HepG2 (cell line): ENCODE measurements at regions not wholly inside any gene's neighbourhood (a gene's known extent, or its start where the extent isn't known, plus 50 kb on each side); places are given as distances from the start of the nearest gene placed in this dataset.

Source experiments
- ATAC-seq: fragments of 200-7000 bp; cut with Tn5 transposase; 3 replicates; pipeline ENCODE4 v1.9.1; 2020; ENCODE audit warnings: mild to moderate bottlenecking, moderate library complexity
- BruUV-seq: library from RNA; stranded (reverse); fragments of 400-500 nt; replicated peaks from 2 replicates; lab custom pipeline; 2021; lab: Mats Ljungman, UMichigan
- CTCF ChIA-PET: fragments of 300-600 bp; formaldehyde crosslinking; extraction: SDS; loops from one replicate; lab custom pipeline; 2021; ENCODE audit warnings: low total read pairs, inconsistent platforms, low intra/inter-chr PET ratio; lab: Yijun Ruan, JAX
- POLR2A ChIA-PET: fragments of 350-600 bp; sonication (Branson Sonifier 250); formaldehyde crosslinking; loops from one replicate; lab custom pipeline; 2020; ENCODE audit warnings: antibody characterized with exemption, inconsistent platforms; lab: Yijun Ruan, JAX
- DNase-seq: peaks from one replicate; pipeline ENCODE4 v3.0.0-alpha.2; 2015; ENCODE audit warnings: low spot score
- FAIRE-seq: peaks from 3 replicates; lab custom pipeline; 2011; peaks lifted over from hg19 to GRCh38; lab: Jason Lieb, UNC
- H2AFZ ChIP-seq: one replicate; pipeline ENCODE4 v1.6.1; 2011; ENCODE audit warnings: low read length, inconsistent platforms
- H3K27ac ChIP-seq: fragments of 300-600 bp; 3 replicates; pipeline ENCODE4 v1.8.0; 2011; ENCODE audit warnings: mixed run types, mild to moderate bottlenecking, mixed read lengths, low read length, inconsistent platforms; ENCODE audit not compliant: insufficient read depth; ENCODE audit errors: extremely low read length
- H3K27me3 ChIP-seq, 2 experiments: fragments of 200-600 bp in 1 of 2; 2 replicates in 1 of 2; 3 replicates in 1 of 2; pipeline versions ENCODE4 v1.6.0 to v1.8.0; 2011; ENCODE audit warnings: low read length in 2 of 2, mild to moderate bottlenecking in 2 of 2, moderate library complexity in 2 of 2, inconsistent platforms in 1 of 2; ENCODE audit not compliant: insufficient read depth in 2 of 2, control insufficient read depth in 1 of 2
- H3K36me3 ChIP-seq, 2 experiments: fragments of 200-600 bp in 1 of 2; replicated peaks in 1 of 2; 2 replicates in 1 of 2; 3 replicates in 1 of 2; pipeline versions ENCODE4 v1.5.1 to v1.8.0; 2011; ENCODE audit warnings: low read length in 2 of 2, inconsistent platforms in 1 of 2; ENCODE audit not compliant: insufficient read depth in 2 of 2, control insufficient read depth in 1 of 2
- H3K4me1 ChIP-seq: 2 replicates; pipeline ENCODE4 v1.5.1; 2012; ENCODE audit warnings: low read length, inconsistent platforms; ENCODE audit not compliant: insufficient read depth
- H3K4me2 ChIP-seq: 2 replicates; pipeline ENCODE4 v1.6.0; 2011; ENCODE audit warnings: low read depth, low read length, inconsistent platforms
- H3K4me3 ChIP-seq, 3 experiments: fragments of 200-600 bp in 1 of 3; sonication (generic), shearing (Covaris generic) in 1 of 3; replicated peaks in 1 of 3; 2 replicates each; pipeline ENCODE4 v1.5.1; 2011 to 2016; ENCODE audit warnings: low read length in 3 of 3, inconsistent platforms in 2 of 3, low read depth in 2 of 3, mild to moderate bottlenecking in 2 of 3, control low read depth in 1 of 3, mixed read lengths in 1 of 3; ENCODE audit not compliant: insufficient read depth in 1 of 3
- H3K79me2 ChIP-seq: one replicate; pipeline ENCODE4 v1.6.1; 2011; ENCODE audit warnings: low read length, inconsistent platforms; ENCODE audit not compliant: insufficient read depth
- H3K9ac ChIP-seq: 2 replicates; pipeline ENCODE4 v1.6.0; 2011; ENCODE audit warnings: mild to moderate bottlenecking, low read depth, low read length, inconsistent platforms; ENCODE audit not compliant: insufficient read depth
- H3K9me3 ChIP-seq: 2 replicates; pipeline ENCODE4 v1.5.1; 2012; ENCODE audit warnings: mild to moderate bottlenecking, low read length
- H4K20me1 ChIP-seq: 2 replicates; pipeline ENCODE4 v1.6.0; 2011; ENCODE audit warnings: inconsistent platforms, mild to moderate bottlenecking, low read length, moderate library complexity; ENCODE audit not compliant: insufficient read depth
- FOSL2 ChIP-seq: sonication (generic); formaldehyde crosslinking; IDR thresholded peaks from 2 replicates; pipeline ENCODE4 v1.4.0; 2020; ENCODE audit warnings: missing genetic modification reagents
- HNRNPK ChIP-seq: fragments of 200-400 bp; formaldehyde crosslinking; IDR thresholded peaks from 2 replicates; pipeline ENCODE4 v1.6.1; 2018; ENCODE audit warnings: low read length, low read depth, moderate library complexity, mild to moderate bottlenecking; ENCODE audit not compliant: poor library complexity, severe bottlenecking
- JUN ChIP-seq: sonication (generic); formaldehyde crosslinking; IDR thresholded peaks from 2 replicates; pipeline ENCODE4 v1.4.0; 2020; ENCODE audit warnings: mild to moderate bottlenecking, missing genetic modification reagents
- MED1 ChIP-seq: sonication (generic); formaldehyde crosslinking; IDR thresholded peaks from 2 replicates; pipeline ENCODE4 v1.4.0; 2020; ENCODE audit warnings: missing genetic modification reagents
- SP1 ChIP-seq, 2 experiments: fragments of 450-650 bp in 1 of 2; sonication (generic) in 1 of 2; formaldehyde crosslinking in 1 of 2; IDR thresholded peaks; 2 replicates each; pipeline versions ENCODE4 v1.4.0 to v1.6.1; 2016 to 2020; ENCODE audit warnings: missing genetic modification reagents in 1 of 2
- SP5 ChIP-seq: IDR thresholded peaks from 2 replicates; pipeline ENCODE4 v1.6.1; 2016; ENCODE audit warnings: low read depth, borderline replicate concordance
- TAF1 ChIP-seq: sonication (generic); formaldehyde crosslinking; IDR thresholded peaks from 2 replicates; pipeline ENCODE4 v1.4.0; 2020; ENCODE audit warnings: missing genetic modification reagents
- THAP7 ChIP-seq: sonication (generic); formaldehyde crosslinking; IDR thresholded peaks from 2 replicates; pipeline ENCODE4 v1.8.1; 2023; ENCODE audit warnings: mild to moderate bottlenecking, missing genetic modification reagents
- TOE1 ChIP-seq: sonication (generic); formaldehyde crosslinking; IDR thresholded peaks from 2 replicates; pipeline ENCODE4 v1.4.0; 2020; ENCODE audit warnings: mild to moderate bottlenecking, missing genetic modification reagents
- ZBTB7A ChIP-seq: sonication (generic); formaldehyde crosslinking; IDR thresholded peaks from 2 replicates; pipeline ENCODE4 v1.8.0; 2022; ENCODE audit warnings: mild to moderate bottlenecking, missing genetic modification reagents
- ZNF275 ChIP-seq: sonication (generic); formaldehyde crosslinking; IDR thresholded peaks from 2 replicates; pipeline ENCODE4 v1.8.0; 2022; ENCODE audit warnings: missing genetic modification reagents, mild to moderate bottlenecking, inconsistent platforms, borderline replicate concordance
- ZNF282 ChIP-seq: fragments of 450-650 bp; IDR thresholded peaks from 2 replicates; pipeline ENCODE4 v1.6.1; 2018; ENCODE audit not compliant: partially characterized antibody
- ZNF577 ChIP-seq: sonication (generic); formaldehyde crosslinking; IDR thresholded peaks from 2 replicates; pipeline ENCODE4 v1.4.0; 2020; ENCODE audit warnings: mild to moderate bottlenecking, low read depth, missing genetic modification reagents, borderline replicate concordance
- ZNF747 ChIP-seq: sonication (generic); formaldehyde crosslinking; IDR thresholded peaks from 2 replicates; pipeline ENCODE4 v1.8.1; 2023; ENCODE audit warnings: missing genetic modification reagents, mild to moderate bottlenecking, borderline replicate concordance
- ZNF766 ChIP-seq: sonication (generic); formaldehyde crosslinking; IDR thresholded peaks from 2 replicates; pipeline ENCODE4 v1.5.0; 2020; ENCODE audit warnings: missing genetic modification reagents, borderline replicate concordance
- WGBS: methylation state at CpG from one replicate; pipeline ENCODE4 v1.1.6; 2017; ENCODE audit warnings: low lambda C conversion rate; 5-methylcytosine and 5-hydroxymethylcytosine counted together
- in situ Hi-C: cut with HindIII; loops from 2 replicates; pipeline ENCODE4 v1.10.0; 2017; ENCODE audit warnings: low pct_unique_long_range_greater_than_20kb; ENCODE audit not compliant: extremely low pct_ligation_motif_present
- intact Hi-C: fragments of 100-400 bp; cut with micrococcal nuclease; formaldehyde crosslinking; loops from one replicate; pipeline ENCODE4 v1.10.0; 2022; ENCODE audit not compliant: unreplicated experiment

GRCh38 chr6:90701926-90702325, 115.1 kb upstream of the MAP3K7 start:
- Histone ChIP-seq H3K79me2 (no peaks in the 10 kb centered on the region), H3K27me3 (no peaks in the 10 kb centered on the region; a peak in 2 of 5 replicates), H3K9me3 (no peaks in the 10 kb centered on the region), H3K9ac (no peak overlapping the region), H4K20me1 (no peaks in the 10 kb centered on the region), H3K27ac (no peak overlapping the region), H3K4me2 (no peak overlapping the region), H3K36me3 (no peaks in the 10 kb centered on the region), H3K4me3 (no peak overlapping the region), H3K4me1 (no peaks in the 10 kb centered on the region), H2AFZ (no peak overlapping the region)
- in situ Hi-C loops (no loop called here), intact Hi-C loops (no loop called here)
- TF ChIP-seq MED1 (no peak), ZNF282 (no peak), ZBTB7A (CRISPR knock-in tag) (no peak), TAF1 (CRISPR knock-in tag) (no peak), ZNF766 (CRISPR knock-in tag) (no peak), ZNF577 (CRISPR knock-in tag) (no peak), ZNF747 (CRISPR knock-in tag) (no peak), HNRNPK (no peak), JUN (no peak), TOE1 (no peak), ZNF275 (CRISPR knock-in tag) (no peak), FOSL2 (no peak), THAP7 (CRISPR knock-in tag) (no peak), SP1 (IDR thresholded peaks at IDR 0.05) (no peak), SP1 (CRISPR knock-in tag; IDR thresholded peaks at IDR 0.05) (no peak), SP5 (CRISPR knock-in tag) (no peak)
- WGBS, result 0% methylated on average over 1 of the region's 1 CpG
- ATAC-seq, result no peak
- FAIRE-seq, result no peak
- no TSS peak for BruUV-seq
- DNase-seq, result no peak
- POLR2A ChIA-PET, result no interaction called here
- CTCF ChIA-PET, result no interaction called here
